ENCODE measurements at regions not wholly inside any gene's neighbourhood (a gene's known extent, or its start where the extent isn't known, plus 50 kb on each side); places are given as distances from the start of the nearest gene placed in this dataset.

DNA sequence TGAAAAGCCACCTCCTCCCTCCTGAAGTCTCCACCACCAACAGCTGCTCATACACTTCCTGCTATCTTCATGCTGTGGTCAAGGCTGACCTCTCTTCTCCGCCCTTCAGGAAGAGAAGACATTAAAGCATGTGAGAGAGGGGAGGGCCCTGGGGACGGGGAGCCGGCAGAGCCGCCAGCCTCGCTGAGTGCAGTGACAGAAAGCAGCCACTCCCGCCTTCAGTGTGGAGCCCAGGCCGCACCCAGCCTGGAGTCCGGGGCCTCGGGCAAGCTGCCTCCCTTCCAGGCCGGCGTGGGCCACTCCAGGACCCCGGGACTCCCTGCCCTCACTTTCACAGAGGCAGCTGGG lies 94.7 kb upstream of the TNRC6C start:
- TF ChIP-seq SP1 (CRISPR knock-in tag; IDR thresholded peaks at IDR 0.05) = no peak
- TF ChIP-seq, protein P1, sequence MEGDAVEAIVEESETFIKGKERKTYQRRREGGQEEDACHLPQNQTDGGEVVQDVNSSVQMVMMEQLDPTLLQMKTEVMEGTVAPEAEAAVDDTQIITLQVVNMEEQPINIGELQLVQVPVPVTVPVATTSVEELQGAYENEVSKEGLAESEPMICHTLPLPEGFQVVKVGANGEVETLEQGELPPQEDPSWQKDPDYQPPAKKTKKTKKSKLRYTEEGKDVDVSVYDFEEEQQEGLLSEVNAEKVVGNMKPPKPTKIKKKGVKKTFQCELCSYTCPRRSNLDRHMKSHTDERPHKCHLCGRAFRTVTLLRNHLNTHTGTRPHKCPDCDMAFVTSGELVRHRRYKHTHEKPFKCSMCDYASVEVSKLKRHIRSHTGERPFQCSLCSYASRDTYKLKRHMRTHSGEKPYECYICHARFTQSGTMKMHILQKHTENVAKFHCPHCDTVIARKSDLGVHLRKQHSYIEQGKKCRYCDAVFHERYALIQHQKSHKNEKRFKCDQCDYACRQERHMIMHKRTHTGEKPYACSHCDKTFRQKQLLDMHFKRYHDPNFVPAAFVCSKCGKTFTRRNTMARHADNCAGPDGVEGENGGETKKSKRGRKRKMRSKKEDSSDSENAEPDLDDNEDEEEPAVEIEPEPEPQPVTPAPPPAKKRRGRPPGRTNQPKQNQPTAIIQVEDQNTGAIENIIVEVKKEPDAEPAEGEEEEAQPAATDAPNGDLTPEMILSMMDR (IDR thresholded peaks at IDR 0.05 in 2 of 3, conservative IDR thresholded peaks at IDR 0.05 in 1 of 3; ENCODE audit: insufficient read depth in 2 of 3, low read depth in 1 of 3, low read length in 3 of 3) = no peak
